Osteocyte (in vitro differentiated cells): ENCODE measurements at regions not wholly inside any gene's neighbourhood (a gene's known extent, or its start where the extent isn't known, plus 50 kb on each side); places are given as distances from the start of the nearest gene placed in this dataset.

Source experiments
- DNase-seq: peaks from one replicate; pipeline ENCODE4 v3.0.0; 2021; ENCODE audit warnings: mixed read lengths; ENCODE audit not compliant: unreplicated experiment; ENCODE audit errors: extremely low spot score
- H3K27ac Mint-ChIP-seq: one replicate; pipeline ENCODE4 v1.8.0; 2021; ENCODE audit warnings: mild to moderate bottlenecking, mixed read lengths; ENCODE audit not compliant: unreplicated experiment
- H3K27me3 Mint-ChIP-seq: one replicate; pipeline ENCODE4 v1.8.0; 2021; ENCODE audit warnings: mixed read lengths; ENCODE audit not compliant: unreplicated experiment
- H3K36me3 Mint-ChIP-seq: one replicate; pipeline ENCODE4 v1.8.0; 2021; ENCODE audit warnings: mixed read lengths; ENCODE audit not compliant: unreplicated experiment
- H3K4me1 Mint-ChIP-seq: one replicate; pipeline ENCODE4 v1.8.0; 2021; ENCODE audit warnings: mixed read lengths; ENCODE audit not compliant: unreplicated experiment
- H3K4me3 Mint-ChIP-seq: one replicate; pipeline ENCODE4 v1.8.0; 2021; ENCODE audit warnings: mild to moderate bottlenecking, moderate library complexity, mixed read lengths; ENCODE audit not compliant: unreplicated experiment
- H3K9me3 Mint-ChIP-seq: one replicate; pipeline ENCODE4 v1.8.0; 2021; ENCODE audit warnings: mixed read lengths; ENCODE audit not compliant: unreplicated experiment
- CTCF ChIP-seq: fragments of 200-600 bp; sonication (generic); IDR thresholded peaks from 2 replicates; pipeline ENCODE4 v1.5.0; 2021; ENCODE audit warnings: antibody characterized with exemption, mild to moderate bottlenecking, moderate library complexity

GRCh38 chr10:129005080-129005479 lies 462.0 kb upstream of the MGMT start:
- Mint-ChIP-seq H3K36me3 (no peaks in the 10 kb centered on the region), H3K27me3 (no peaks in the 10 kb centered on the region), H3K4me1 (no peaks in the 10 kb centered on the region), H3K4me3 (no peak overlapping the region), H3K27ac (no peak overlapping the region), H3K9me3 (peaks cover 17% of the 10 kb centered on the region)
- TF ChIP-seq CTCF = no peak
- DNase-seq = no peak

- H3K36me3 Mint-ChIP-seq = no peaks in the 10 kb centered on the region
- no peak overlapping the region for H3K27ac Mint-ChIP-seq
- peaks cover 17% of the 10 kb centered on the region for H3K9me3 Mint-ChIP-seq
- no peaks in the 10 kb centered on the region for H3K27me3 Mint-ChIP-seq
- H3K4me1 Mint-ChIP-seq = no peaks in the 10 kb centered on the region
- no peak overlapping the region for H3K4me3 Mint-ChIP-seq
- TF ChIP-seq CTCF = no peak
- no peak for DNase-seq
Measured at GRCh38 chr10:129005804-129006203, 461.2 kb upstream of the MGMT start.

GRCh38 chr10:129018511-129018910 lies 448.5 kb upstream of the MGMT start:
- no peak for TF ChIP-seq CTCF
- no peaks in the 10 kb centered on the region for H3K36me3 Mint-ChIP-seq
- H3K27me3 Mint-ChIP-seq = no peaks in the 10 kb centered on the region
- peaks cover 6% of the 10 kb centered on the region for H3K9me3 Mint-ChIP-seq
- no peak for DNase-seq
- H3K4me1 Mint-ChIP-seq = peaks cover 6% of the 10 kb centered on the region
- H3K4me3 Mint-ChIP-seq = no peak overlapping the region
- no peak overlapping the region for H3K27ac Mint-ChIP-seq

GRCh38 chr10:129020651-129021330 lies 446.2 kb upstream of the MGMT start:
- Mint-ChIP-seq H3K4me1 (peaks cover 6% of the 10 kb centered on the region), H3K9me3 (no peaks in the 10 kb centered on the region), H3K27ac (no peak overlapping the region), H3K4me3 (no peak overlapping the region), H3K36me3 (no peaks in the 10 kb centered on the region), H3K27me3 (no peaks in the 10 kb centered on the region)
- DNase-seq = no peak
- no peak for TF ChIP-seq CTCF

GRCh38 chr10:129021594-129022304 lies 445.3 kb upstream of the MGMT start:
- H3K27ac Mint-ChIP-seq = no peak overlapping the region
- no peak for DNase-seq
- H3K27me3 Mint-ChIP-seq = no peaks in the 10 kb centered on the region
- no peak for TF ChIP-seq CTCF
- peaks cover 6% of the 10 kb centered on the region for H3K4me1 Mint-ChIP-seq
- H3K4me3 Mint-ChIP-seq = no peak overlapping the region
- H3K36me3 Mint-ChIP-seq = no peaks in the 10 kb centered on the region
- no peaks in the 10 kb centered on the region for H3K9me3 Mint-ChIP-seq
